ENCODE measurements at regions not wholly inside any gene's neighbourhood (a gene's known extent, or its start where the extent isn't known, plus 50 kb on each side); places are given as distances from the start of the nearest gene placed in this dataset.

GRCh38 chr10:22839639-22840038, 88.2 kb upstream of the ARMC3 start:
- SMC1A ChIA-PET (ENCODE audit: uncharacterized antibody, unreplicated experiment), result no interaction called here
- FAIRE-seq, result no peak
- POLR2A ChIA-PET, result no interaction called here
- Histone ChIP-seq H3K9ac (ENCODE audit: control insufficient read depth, insufficient read depth, low read length) (no peak overlapping the region), H3K27ac (ENCODE audit: control insufficient read depth, insufficient read depth) (no peak overlapping the region), H3K4me3 (no peak overlapping the region), H4K20me1 (ENCODE audit: control insufficient read depth, insufficient read depth) (no peaks in the 10 kb centered on the region), H3K36me3 (ENCODE audit: control insufficient read depth in 2 of 2, insufficient read depth in 2 of 2, low read length in 1 of 2) (no peaks in the 10 kb centered on the region), H3K4me1 (ENCODE audit: control insufficient read depth, insufficient read depth, low read length) (no peaks in the 10 kb centered on the region), H2AFZ (ENCODE audit: control insufficient read depth, low read depth, low read length) (no peak overlapping the region), H3K79me2 (ENCODE audit: control insufficient read depth, insufficient read depth, low read length) (no peaks in the 10 kb centered on the region), H3K9me3 (replicated peaks; ENCODE audit: control insufficient read depth, insufficient read depth, low read length) (no peaks in the 10 kb centered on the region), H3K27me3 (replicated peaks in 1 of 2; ENCODE audit: control insufficient read depth in 2 of 2, insufficient read depth in 2 of 2, low read length in 1 of 2) (no peaks in the 10 kb centered on the region), H3K4me2 (ENCODE audit: control insufficient read depth, insufficient read depth) (no peak overlapping the region)
- no TSS peak for BruUV-seq (replicated peaks)
- ATAC-seq, result no peak
- no peak for TF ChIP-seq BACH1 (IDR thresholded peaks at IDR 0.05; ENCODE audit: borderline replicate concordance)
- 85% methylated on average over 5 of the region's 5 CpGs for WGBS (ENCODE audit: insufficient coverage, insufficient replicate concordance, low lambda C conversion rate, missing lambda C conversion rate)
- in situ Hi-C loops (cut with MboI), result no loop called here
- DNase-seq (ENCODE audit: low read depth, low spot score), result no peak
- intact Hi-C loops (cut with micrococcal nuclease; ENCODE audit: unreplicated experiment), result no loop called here
- CTCF ChIA-PET, result no interaction called here
- RAD21 ChIA-PET (ENCODE audit: unreplicated experiment), result interaction anchor here (1.1 kb wide), 1 partner anchor 116 kb away, joined by 3 read pairs; no protein-coding TSS in a partner anchor

DNA sequence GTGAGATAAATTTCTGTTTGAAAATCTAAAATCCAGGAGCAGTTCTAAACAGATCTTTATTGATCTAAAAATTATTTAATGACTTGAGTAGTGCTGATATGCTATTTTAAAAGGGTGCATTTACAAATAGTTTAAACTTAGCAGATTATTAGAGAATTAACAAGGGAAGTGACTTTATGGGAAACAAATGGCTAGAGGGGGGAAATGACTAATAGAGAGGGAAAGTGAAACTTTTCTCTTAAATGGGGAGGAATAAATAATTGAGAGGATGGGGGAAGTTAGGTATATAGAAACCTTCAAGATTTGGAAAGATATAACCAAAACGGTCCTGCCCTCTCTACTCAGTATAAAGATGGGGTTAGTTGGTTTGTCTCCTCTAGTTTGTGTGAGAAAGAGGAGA, 90.1 kb upstream of the ARMC3 start:
- Histone ChIP-seq H3K4me3 (no peak overlapping the region), H3K27ac (ENCODE audit: control insufficient read depth, insufficient read depth) (no peak overlapping the region), H3K9me3 (replicated peaks; ENCODE audit: control insufficient read depth, insufficient read depth, low read length) (no peaks in the 10 kb centered on the region), H3K9ac (ENCODE audit: control insufficient read depth, insufficient read depth, low read length) (no peak overlapping the region), H4K20me1 (ENCODE audit: control insufficient read depth, insufficient read depth) (no peaks in the 10 kb centered on the region), H2AFZ (ENCODE audit: control insufficient read depth, low read depth, low read length) (no peak overlapping the region), H3K4me1 (ENCODE audit: control insufficient read depth, insufficient read depth, low read length) (no peaks in the 10 kb centered on the region), H3K4me2 (ENCODE audit: control insufficient read depth, insufficient read depth) (no peak overlapping the region), H3K27me3 (replicated peaks in 1 of 2; ENCODE audit: control insufficient read depth in 2 of 2, insufficient read depth in 2 of 2, low read length in 1 of 2) (no peaks in the 10 kb centered on the region), H3K79me2 (ENCODE audit: control insufficient read depth, insufficient read depth, low read length) (no peaks in the 10 kb centered on the region), H3K36me3 (ENCODE audit: control insufficient read depth in 2 of 2, insufficient read depth in 2 of 2, low read length in 1 of 2) (no peaks in the 10 kb centered on the region)
- no peak for FAIRE-seq
- no TSS peak for BruUV-seq (replicated peaks)
- POLR2A ChIA-PET, result no interaction called here
- SMC1A ChIA-PET (ENCODE audit: uncharacterized antibody, unreplicated experiment), result interaction anchor here (0.9 kb wide), 1 partner anchor 15 kb away, joined by 3 read pairs; no protein-coding TSS in a partner anchor
- no peak for DNase-seq (ENCODE audit: low read depth, low spot score)
- RAD21 ChIA-PET (ENCODE audit: unreplicated experiment), result no interaction called here
- intact Hi-C loops (cut with micrococcal nuclease; ENCODE audit: unreplicated experiment), result no loop called here
- CTCF ChIA-PET, result no interaction called here
- WGBS (ENCODE audit: insufficient coverage, insufficient replicate concordance, low lambda C conversion rate, missing lambda C conversion rate), result 95% methylated on average over 1 of the region's 1 CpG
- ATAC-seq, result no peak
- in situ Hi-C loops (cut with MboI), result no loop called here
- TF ChIP-seq RBBP5 (conservative IDR thresholded peaks at IDR 0.05) (no peak), CBFB (IDR thresholded peaks at IDR 0.05; ENCODE audit: low read depth) (no peak), TCF7 (IDR thresholded peaks at IDR 0.05; ENCODE audit: borderline replicate concordance) (no peak), GABPA (IDR thresholded peaks at IDR 0.05; ENCODE audit: low read depth) (no peak), LARP7 (IDR thresholded peaks at IDR 0.05) (no peak), JUNB (IDR thresholded peaks at IDR 0.05) (no peak), NBN (IDR thresholded peaks at IDR 0.05) (no peak), NFYB (IDR thresholded peaks at IDR 0.05; ENCODE audit: insufficient read depth, low read depth, low read length) (no peak), CEBPB (IDR thresholded peaks at IDR 0.05; ENCODE audit: borderline replicate concordance in 1 of 2, low read depth in 2 of 2, low read length in 2 of 2) (no peak), ZZZ3 (IDR thresholded peaks at IDR 0.05; ENCODE audit: control insufficient read depth, insufficient read length, low read depth) (no peak)
- TF ChIP-seq, protein P1, sequence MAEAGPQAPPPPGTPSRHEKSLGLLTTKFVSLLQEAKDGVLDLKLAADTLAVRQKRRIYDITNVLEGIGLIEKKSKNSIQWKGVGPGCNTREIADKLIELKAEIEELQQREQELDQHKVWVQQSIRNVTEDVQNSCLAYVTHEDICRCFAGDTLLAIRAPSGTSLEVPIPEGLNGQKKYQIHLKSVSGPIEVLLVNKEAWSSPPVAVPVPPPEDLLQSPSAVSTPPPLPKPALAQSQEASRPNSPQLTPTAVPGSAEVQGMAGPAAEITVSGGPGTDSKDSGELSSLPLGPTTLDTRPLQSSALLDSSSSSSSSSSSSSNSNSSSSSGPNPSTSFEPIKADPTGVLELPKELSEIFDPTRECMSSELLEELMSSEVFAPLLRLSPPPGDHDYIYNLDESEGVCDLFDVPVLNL (IDR thresholded peaks at IDR 0.05; ENCODE audit: low read depth, low read length), result no peak
- TF ChIP-seq, protein P2, sequence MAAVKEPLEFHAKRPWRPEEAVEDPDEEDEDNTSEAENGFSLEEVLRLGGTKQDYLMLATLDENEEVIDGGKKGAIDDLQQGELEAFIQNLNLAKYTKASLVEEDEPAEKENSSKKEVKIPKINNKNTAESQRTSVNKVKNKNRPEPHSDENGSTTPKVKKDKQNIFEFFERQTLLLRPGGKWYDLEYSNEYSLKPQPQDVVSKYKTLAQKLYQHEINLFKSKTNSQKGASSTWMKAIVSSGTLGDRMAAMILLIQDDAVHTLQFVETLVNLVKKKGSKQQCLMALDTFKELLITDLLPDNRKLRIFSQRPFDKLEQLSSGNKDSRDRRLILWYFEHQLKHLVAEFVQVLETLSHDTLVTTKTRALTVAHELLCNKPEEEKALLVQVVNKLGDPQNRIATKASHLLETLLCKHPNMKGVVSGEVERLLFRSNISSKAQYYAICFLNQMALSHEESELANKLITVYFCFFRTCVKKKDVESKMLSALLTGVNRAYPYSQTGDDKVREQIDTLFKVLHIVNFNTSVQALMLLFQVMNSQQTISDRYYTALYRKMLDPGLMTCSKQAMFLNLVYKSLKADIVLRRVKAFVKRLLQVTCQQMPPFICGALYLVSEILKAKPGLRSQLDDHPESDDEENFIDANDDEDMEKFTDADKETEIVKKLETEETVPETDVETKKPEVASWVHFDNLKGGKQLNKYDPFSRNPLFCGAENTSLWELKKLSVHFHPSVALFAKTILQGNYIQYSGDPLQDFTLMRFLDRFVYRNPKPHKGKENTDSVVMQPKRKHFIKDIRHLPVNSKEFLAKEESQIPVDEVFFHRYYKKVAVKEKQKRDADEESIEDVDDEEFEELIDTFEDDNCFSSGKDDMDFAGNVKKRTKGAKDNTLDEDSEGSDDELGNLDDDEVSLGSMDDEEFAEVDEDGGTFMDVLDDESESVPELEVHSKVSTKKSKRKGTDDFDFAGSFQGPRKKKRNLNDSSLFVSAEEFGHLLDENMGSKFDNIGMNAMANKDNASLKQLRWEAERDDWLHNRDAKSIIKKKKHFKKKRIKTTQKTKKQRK (IDR thresholded peaks at IDR 0.05; ENCODE audit: low read depth, low read length), result no peak
